ENCODE measurements at regions not wholly inside any gene's neighbourhood (a gene's known extent, or its start where the extent isn't known, plus 50 kb on each side); places are given as distances from the start of the nearest gene placed in this dataset.
A peak's percentile ranks its signal among the peaks of the same experiment; 100 is the strongest.

DNA sequence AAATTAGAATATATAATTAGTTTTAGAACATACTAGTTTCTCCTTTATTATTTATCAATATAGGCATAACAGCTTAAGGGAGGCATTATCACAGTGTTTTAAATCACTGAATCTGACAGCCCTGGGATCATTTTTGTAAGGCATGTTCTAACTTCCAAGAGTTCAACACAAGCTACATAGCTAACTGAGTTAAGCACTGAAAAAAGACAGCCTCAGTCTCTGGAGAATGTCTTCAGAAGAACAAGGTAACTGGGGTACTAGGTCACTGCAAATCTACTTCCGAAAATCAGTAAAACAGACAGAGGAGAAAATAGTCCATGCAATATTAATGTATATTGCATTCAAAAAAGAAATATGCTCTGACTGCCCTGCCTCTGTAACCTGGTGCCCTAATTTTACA is 502.1 kb downstream of the RFC3 start:
- DNase-seq (ENCODE audit: low spot score) = no peak

DNA sequence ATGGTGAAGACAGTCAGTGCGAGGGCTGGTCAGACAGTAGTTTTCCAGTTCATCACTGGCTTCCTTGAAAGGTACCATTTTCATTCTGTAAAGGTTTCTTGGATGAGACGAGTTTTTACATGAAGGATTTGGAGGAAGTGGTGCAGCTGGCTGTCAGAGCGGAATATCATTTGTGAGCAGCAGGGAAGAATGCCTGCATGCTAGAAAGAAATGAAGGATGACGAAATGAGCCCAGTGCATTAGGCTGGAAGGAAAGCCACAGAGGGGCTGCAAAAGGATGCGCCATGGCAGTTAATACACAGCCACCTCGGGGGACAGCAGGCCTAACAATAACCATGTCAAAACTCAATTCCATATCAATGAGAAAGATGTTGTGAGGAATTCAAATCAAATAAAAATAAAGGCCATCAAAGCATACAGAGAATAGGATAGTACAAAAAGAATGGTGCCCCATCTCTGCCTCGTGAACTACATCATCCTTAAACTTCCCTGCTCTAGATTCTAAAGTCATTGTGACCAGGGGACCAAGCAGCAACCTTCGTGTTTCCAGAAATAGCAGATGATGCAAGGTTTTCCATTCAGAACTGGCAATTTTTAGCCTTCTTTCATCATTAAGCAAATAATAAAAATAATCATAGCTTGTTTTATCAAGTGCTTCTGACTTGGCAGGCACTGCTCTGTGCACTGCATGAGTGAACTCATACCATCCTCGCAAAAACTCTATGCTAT is 504.2 kb downstream of the RFC3 start:
- DNase-seq (ENCODE audit: low spot score) = no peak

DNA sequence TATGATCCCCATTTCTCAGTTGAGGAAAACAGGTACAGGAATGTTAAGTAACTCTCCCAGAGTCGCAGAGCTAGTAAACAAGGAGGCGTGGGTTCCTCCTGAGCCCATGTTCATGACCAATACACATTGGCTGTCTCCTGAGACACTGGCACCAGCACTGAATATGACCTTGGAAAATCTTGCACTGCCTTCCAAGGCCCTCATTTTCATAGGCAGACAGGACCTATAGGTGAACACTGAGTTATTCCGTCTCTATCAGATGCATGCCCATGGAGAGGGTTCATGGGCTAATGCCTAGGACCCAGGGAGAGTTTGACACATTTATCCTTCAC is 504.8 kb downstream of the RFC3 start:
- no peak for DNase-seq (ENCODE audit: low spot score)

DNA sequence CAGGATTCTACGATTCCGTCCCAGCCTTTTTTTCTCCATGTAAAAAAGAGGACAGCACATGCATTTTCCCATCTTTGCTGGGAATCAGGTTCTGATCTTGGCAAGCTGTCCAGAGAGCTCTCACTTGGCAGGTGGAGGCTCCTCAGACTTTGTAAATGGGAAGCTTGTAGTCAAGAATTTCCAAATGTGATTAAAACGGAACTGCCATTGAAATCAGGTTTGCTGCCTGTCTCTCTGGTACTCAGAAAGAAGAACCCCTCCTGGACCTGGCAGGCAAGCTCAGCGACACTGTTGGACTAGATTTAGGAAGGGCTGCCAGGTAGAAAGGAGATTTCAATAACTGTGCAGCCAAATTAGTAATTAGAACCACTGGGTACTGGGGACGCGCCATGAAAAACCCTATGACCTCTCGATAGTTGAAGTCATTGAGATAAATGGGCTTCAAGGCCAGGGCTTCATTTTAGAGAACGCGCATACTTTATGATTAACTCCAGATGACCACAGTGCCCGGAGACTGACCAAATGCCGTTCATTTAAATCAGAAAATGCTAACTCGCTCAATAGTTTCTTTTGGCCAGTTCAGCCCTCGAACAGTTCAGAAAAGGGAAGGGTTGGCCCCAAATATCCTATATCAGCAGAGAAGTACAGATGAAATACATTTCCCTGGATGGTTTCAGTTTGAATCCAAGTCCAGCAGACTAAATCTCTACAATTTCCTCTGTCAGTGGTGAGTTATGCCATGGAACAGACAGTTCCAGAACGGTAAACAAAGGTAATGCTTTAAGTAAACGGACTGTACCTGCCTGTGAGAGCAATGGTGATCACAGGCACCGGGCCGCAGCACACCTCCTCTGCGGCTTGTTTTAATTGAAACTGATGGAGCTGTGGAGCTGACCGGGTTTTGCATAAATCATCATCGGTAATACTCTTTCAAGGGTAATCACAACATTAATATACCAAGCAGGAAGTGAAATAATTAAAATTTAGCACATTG is 517.4 kb downstream of the RFC3 start:
- DNase-seq (ENCODE audit: low spot score) = no peak

DNA sequence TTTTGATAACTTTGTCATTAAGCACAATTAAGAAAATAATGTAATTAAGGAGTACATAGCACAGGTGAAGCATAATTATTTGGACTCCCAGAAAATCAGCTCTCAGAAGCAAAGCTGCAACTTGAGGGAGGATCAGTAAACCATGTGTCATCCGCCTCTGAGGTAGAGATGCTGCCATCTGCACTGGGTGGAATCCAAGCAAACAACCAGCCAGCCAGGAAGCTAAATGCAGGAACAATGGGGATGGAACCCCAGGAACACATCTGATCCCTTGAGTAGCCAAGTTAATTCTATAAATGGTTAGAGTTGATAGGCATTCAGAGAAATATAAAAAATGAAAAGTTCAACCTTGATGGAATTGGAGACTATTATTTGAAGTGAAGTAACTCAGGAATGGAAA is 520.2 kb downstream of the RFC3 start:
- DNase-seq (ENCODE audit: low spot score) = no peak

DNA sequence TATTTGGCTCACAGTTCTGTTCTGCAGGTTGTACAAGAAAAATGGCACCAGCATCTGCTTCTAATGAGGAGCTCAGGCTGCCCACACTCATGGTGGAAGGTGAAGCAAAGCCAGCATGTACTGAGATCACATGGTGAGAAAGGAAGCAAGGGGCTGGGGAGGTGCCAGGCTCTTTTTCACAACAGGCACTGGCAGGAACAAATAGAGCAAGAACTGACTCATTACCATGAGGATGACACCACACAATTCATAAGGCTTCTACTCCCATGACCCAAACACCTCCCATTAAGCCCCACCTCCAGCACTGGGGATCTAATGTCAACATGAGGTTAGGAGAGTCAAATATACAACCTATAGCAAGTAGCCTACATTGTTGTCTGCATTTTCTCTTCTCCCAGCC is 522.6 kb downstream of the RFC3 start:
- peak; percentile 2 for DNase-seq (ENCODE audit: low spot score)

DNA sequence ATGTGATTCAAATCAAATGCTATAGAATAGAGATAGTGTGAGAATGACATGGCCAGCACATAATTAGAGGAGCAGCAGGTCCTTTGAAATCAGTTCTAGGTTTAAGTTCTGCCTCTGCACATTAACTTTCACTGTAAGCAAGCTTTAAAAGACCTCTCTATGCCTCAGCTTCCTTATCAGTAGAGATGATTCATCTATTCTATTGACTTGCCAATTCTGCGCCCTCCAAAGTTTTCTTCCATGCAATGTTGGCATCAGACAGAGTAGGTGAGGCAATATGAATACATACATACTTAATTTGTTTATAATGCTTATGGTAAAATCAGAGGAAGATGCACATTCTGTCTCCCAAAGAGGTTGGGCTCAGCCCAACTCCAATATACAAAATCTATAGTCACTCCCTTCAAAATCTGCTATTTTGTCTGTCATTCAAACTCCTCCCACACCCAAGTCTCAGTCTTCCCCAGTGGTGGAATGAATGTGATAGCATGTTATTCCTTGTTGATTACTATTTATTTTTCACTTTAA is 525.5 kb downstream of the RFC3 start:
- no peak for DNase-seq (ENCODE audit: low spot score)

DNA sequence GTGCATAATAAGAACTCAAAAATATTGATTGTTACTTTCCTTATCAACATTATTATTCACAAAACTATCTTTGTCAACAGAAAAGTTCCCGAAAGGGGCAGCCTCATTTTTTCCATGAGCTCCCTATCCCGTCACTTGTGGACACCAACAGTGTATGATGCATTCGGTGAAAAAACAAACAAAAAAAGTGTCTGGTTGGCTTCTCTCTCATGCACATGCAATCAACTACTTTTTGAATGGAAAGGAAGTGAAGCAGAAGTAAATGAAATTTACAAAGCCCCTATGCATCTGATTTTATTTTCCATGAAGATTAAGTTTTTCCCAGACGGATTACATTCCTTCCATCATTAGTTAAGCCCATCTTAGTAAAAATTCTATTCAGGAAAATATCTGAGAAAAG is 526.9 kb downstream of the RFC3 start:
- DNase-seq (ENCODE audit: low spot score) = no peak

DNA sequence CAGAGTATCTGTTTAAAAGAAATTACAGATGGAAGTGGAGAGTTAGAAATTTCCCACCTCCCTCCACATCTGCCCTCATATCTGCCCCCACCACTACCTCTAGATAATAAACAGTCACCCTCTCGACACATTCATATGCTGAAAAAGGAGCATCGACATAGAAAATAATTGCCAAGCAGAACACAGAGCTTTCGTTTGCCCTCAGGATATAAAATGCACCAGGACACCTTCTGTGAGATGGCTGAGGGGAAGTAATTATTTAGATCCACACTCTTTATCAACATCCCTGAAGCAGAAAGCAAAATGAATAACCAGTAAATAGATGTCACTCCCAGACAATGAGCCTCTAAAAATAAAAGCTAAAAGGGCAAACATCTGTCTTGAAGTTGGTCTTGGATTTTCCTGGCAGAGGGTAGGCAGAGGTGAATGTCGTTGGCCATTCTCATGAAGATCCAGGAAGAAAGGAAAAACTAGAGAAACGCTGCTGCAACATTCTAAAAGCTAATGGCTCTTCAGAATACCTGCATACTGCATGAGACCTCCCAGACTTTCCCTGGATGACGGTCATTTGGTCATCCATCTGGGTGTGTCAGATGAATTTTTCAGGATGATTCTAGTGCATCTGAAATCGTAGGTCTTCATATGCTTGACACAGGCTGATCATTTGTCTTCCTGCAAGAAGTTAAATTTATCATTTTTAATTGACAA is 527.5 kb downstream of the RFC3 start:
- DNase-seq (ENCODE audit: low spot score) = no peak

DNA sequence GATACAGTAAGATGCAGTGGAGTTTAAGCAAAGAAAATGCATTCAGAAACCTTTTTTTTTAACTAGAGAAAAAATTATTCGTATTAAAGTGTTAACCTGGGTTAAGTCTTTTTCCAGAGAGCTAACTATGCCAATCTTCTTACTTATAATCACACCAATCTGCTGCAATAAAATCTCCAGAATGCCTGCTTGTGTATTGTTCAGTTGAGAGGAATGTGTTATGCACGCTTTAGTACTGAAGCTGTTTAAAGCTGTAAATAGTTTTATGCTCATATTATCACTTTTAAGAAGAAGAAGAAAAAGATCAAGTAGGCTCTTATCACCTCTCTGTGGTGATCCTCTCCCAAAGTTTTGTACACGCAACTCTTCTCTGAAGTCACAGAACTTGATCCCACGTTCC is 528.7 kb downstream of the RFC3 start:
- no peak for DNase-seq (ENCODE audit: low spot score)

DNA sequence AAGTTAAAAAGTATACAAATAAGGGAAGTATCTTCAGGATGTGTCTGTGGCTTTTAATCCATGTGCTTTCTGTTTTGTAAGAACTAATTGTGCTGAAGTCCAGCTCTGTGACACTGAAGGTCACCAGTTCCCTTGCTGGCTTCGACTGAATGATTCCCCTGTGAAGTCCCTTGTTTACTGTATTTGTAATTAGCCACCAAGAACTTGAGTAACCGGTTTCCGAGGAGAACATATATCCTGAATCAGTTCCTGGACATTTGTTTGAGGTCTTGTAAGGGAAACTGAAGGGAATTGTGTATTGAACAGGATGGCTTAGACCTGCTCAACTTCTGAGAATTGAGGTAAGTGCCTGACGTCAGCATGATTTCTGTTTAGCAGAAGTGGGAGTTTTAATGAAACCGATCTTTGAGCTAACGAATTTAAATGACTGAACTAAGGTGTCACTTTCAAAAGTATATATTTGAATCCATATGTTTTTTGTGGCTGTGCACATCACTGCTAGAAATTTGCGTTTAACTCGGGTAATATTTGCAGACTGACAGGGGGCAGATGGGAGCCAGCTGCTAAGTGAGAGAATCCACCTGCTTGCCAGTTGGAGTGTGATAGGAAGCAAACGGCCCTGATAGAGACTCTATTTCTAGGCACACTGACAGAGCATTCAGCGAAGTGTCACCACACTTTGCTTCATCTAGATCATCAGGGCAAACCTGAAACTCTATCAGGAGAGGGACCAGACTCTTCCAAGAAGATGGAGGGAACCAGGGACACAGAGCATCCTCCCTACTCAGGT is 530.0 kb downstream of the RFC3 start:
- no peak for DNase-seq (ENCODE audit: low spot score)

DNA sequence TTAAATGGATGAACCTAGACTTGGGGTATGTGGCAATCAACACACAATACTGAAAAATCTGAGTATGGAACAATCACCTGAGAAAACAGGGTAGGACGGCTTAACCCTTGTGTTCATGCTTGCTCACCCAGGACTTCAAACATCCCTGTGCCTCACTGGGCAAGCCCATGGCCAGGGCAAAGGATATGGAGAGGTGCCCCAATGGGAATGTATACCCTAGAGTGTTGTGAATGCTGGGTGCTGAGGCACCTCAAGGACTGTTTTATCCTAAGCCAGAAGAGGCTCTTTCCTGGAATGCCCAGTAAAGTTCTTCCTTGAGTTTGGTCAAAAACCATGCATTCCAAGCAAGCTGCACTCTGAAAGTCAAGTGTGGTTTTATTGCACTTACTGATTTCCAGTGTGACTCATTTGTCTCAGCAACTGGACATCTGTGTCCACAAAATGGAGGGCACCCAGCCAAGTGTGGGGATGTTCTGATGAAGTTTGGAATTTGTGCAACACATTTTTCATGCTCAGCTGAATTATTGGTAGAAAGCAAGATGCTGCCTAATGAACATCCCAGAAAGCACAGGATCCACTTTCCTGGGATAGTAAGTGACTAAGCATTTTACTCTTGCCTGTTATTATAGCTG is 531.3 kb downstream of the RFC3 start:
- DNase-seq (ENCODE audit: low spot score) = no peak

DNA sequence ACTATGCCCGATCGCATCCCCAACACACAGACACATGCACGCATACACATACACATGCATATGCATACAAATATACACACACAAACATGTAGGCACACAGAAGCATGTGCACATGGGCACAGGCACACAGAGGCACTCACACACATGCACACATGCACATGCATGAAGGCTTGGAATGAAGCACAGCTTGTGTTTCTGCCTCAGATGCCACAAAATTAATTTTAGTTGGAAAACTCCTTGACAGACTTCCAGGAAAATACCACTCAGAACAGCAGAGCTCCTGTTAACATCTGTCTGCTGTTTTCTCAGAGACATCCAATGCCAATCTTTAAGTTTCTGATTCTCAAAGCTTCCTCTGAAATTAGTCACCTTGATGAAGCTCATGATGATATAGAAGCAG is 532.7 kb downstream of the RFC3 start:
- no peak for DNase-seq (ENCODE audit: low spot score)

DNA sequence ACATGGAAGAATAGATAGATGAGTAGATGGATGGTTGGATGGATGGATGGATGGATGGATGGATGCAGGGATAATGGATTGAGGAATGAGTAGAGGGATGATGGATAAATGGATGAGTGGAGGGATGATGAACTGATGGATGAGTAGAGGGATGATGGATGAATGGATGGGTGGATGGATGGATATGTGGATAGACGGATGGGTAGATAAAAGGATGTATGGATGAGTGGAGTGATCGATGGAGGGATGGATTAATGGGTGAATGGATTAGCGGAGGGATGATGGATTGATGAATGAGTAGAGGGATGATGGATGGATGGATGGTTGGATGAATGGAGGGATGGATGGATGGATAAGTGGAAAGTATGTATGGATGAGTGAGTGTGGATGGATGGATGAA is 533.2 kb downstream of the RFC3 start:
- no peak for DNase-seq (ENCODE audit: low spot score)

DNA sequence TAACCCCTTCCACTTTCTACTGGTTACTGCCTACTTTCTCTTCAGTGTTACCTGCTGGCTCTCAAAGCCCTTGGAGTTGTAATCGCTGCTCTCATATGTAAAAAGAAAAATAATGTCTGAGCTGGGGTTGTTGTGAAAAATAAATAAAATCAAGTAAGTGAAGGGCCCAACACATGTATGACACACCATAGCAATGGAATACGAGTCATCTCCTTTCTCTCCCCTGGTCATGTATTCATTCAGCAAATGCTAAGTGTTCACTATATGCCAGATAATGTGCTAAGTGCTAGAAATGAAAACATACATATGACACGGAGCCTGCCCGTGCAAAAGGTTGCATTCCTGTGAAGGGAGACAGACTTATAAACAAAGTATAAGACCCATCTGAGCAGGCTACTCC is 535.0 kb downstream of the RFC3 start:
- DNase-seq (ENCODE audit: low spot score) = no peak

DNA sequence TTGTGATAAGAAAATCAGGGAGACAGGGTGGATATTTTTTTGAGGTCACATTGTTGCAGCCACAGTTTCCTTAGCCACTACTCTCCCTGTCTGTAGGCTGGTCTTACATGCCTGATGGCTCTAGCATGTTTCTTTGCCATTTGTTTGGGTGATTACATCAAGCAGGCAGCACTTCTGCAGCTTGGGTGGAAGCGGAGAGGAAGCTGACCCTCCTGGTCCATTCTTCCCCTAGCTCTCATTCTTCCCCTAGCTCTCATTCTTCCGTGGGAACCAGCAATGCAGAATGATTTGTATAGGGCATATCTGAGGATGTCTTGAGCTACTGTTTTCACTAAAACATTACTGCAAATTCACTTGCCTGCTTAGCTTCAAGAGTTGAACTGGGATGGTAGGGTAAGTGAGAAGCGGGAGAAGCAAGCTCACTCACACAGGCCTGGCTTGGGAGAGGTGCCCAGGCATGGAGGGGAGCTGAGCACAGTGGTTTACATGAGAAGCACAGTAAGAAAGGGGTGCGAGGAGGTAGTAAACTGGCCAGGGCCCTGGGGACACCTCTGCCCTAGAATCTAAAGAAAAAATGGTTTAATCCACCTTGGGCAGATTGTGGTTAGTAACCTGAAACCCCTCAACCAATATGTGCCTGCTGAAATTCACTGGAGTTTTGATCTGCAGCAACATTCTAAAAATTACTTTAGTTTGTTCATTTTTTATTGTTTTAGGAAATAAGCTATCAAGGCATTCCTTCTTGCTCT is 538.9 kb downstream of the RFC3 start:
- no peak for DNase-seq (ENCODE audit: low spot score)

DNA sequence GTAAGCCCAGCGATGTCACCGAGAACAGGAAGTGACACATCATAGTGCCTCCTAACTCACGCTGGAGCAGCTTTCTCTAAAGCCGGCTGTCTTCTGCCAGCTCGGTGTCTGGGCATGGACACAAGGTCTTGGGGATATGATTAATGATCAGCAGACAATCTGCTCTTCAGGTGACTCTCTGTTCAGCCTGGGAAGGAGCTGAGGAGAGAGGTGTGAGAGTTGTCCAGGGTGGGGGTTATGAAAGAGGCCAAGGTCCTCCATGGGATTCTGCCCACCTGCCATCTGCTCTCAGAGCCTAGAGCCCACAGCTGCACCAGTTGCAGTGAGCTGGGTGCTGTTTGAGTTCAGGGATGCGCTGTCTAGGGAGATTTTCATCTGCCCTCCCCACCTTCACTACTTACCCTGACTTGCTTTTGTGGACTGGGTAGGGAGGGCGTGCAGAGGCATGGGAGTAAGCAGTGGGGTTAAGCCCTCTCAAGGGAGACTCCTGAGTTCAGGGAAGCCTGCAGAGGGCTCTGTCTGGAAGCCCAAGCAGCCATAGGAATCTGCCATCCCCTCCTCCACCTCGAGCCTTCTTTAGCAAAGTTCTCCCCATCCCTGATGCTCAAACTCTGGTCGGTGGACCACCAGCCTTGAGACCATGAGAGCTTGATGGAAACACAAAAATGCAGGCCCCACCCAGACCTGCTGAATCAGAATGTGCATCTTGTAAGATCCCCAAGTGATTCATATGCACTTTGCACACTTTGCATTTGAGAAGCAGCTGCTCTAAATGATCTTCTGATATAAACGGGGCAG is 539.7 kb downstream of the RFC3 start:
- DNase-seq (ENCODE audit: low spot score) = peak; percentile 76

DNA sequence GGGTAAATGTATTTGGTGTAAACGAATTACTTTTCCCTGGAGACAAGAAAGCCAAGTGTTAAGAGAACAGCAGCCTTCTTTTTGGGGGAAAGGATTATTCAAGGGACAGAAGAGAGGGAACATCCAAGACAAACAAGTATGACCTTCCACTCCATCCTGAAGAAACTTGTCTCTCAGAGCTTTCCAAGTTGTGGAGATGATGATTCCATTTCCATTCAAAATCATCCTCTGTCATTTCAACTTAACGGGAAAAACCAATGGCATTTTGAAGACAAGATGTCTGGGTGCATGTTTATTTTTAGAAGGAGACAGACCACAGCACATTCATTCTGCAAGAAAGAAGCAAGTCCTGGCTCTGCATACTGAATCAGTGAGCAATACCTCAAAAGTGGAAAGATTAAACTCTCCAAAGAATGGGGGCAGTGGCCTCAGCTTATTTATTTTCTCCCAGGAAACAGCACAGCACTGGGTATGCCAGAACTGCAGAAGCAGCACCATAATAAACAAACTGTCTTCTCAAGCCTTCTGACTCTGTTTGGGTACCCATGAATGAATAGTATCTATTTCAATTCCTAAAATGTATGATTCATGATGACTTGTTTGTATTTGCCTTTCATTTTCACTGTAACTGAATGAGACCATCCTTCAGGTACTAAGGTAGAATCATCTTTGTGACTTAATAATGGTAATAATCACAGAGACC is 541.0 kb downstream of the RFC3 start:
- DNase-seq (ENCODE audit: low spot score) = no peak

DNA sequence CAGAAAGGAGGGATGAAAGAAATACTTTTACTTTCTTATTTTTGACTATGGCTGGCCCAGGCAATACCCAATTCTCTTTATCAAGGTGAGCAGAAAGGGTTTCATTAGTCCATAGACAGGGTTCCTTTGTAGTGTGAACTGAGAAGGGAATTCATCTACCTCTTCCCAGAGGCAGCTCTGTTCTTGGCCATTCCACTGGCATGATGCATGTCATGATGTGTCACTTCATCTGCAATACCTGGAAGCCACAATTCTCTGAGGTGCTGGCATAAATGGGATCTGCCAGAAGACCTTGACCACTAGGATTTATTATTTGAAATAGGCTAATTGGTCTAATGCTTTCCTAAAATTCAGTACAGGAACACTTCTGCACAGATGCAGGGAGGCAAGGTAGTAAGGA is 542.8 kb downstream of the RFC3 start:
- DNase-seq (ENCODE audit: low spot score) = no peak
